ENCODE measurements at regions not wholly inside any gene's neighbourhood (a gene's known extent, or its start where the extent isn't known, plus 50 kb on each side); places are given as distances from the start of the nearest gene placed in this dataset.

- peaks cover 0 to 8% (median 4%) of the 10 kb centered on the region in 8 donors for H3K9me3 Mint-ChIP-seq
- POLR2A ChIA-PET (ENCODE audit: partially characterized antibody), result no interaction called here
- no peaks in the 10 kb centered on the region for H3K9me3 ChIP-seq (ENCODE audit: control insufficient read depth in 1 of 2, low read length in 2 of 2)
- no peaks in the 10 kb centered on the region for H3K4me1 Mint-ChIP-seq
- H3K27me3 ChIP-seq (ENCODE audit: insufficient read depth, low read length), result no peaks in the 10 kb centered on the region
- H3K4me1 ChIP-seq (ENCODE audit: insufficient read depth, low read length), result no peaks in the 10 kb centered on the region
- H3K4me3 ChIP-seq (ENCODE audit: low read length in 2 of 2), result no peak overlapping the region
- no peak for DNase-seq
- no peaks in the 10 kb centered on the region for H3K27me3 Mint-ChIP-seq
- H3K36me3 ChIP-seq (ENCODE audit: insufficient read depth, low read length), result no peaks in the 10 kb centered on the region
- no peaks in the 10 kb centered on the region for H3K36me3 Mint-ChIP-seq
- no peak overlapping the region for H3K27ac Mint-ChIP-seq
- CTCF ChIA-PET (ENCODE audit: partially characterized antibody), result no interaction called here
- no peak overlapping the region for H3K4me3 Mint-ChIP-seq
- intact Hi-C loops (cut with micrococcal nuclease), result no loop called here
- no peak overlapping the region for H3K27ac ChIP-seq (ENCODE audit: low read depth, low read length)
Observed at GRCh38 chr13:107817647-107818287, 397.6 kb downstream of the LIG4 start.

GRCh38 chr13:107812014-107812412 lies 403.3 kb downstream of the LIG4 start:
- Mint-ChIP-seq H3K27ac (no peak overlapping the region), H3K4me1 (no peaks in the 10 kb centered on the region), H3K4me3 (no peak overlapping the region), H3K36me3 (no peaks in the 10 kb centered on the region), H3K9me3 (peaks cover 0 to 2% (median 0%) of the 10 kb centered on the region in 8 donors), H3K27me3 (no peaks in the 10 kb centered on the region)
- POLR2A ChIA-PET (ENCODE audit: partially characterized antibody), result no interaction called here
- CTCF ChIA-PET (ENCODE audit: partially characterized antibody), result no interaction called here
- H3K27ac ChIP-seq (ENCODE audit: low read depth, low read length), result no peak overlapping the region
- no peak overlapping the region for H3K4me3 ChIP-seq (ENCODE audit: low read length in 2 of 2)
- no peaks in the 10 kb centered on the region for H3K36me3 ChIP-seq (ENCODE audit: insufficient read depth, low read length)
- no peaks in the 10 kb centered on the region for H3K27me3 ChIP-seq (ENCODE audit: insufficient read depth, low read length)
- H3K9me3 ChIP-seq (ENCODE audit: control insufficient read depth in 1 of 2, low read length in 2 of 2), result no peaks in the 10 kb centered on the region
- DNase-seq, result no peak
- H3K4me1 ChIP-seq (ENCODE audit: insufficient read depth, low read length), result no peaks in the 10 kb centered on the region
- intact Hi-C loops (cut with micrococcal nuclease), result no loop called here

GRCh38 chr13:107811233-107812013 lies 403.9 kb downstream of the LIG4 start:
- Histone ChIP-seq H3K9me3 (ENCODE audit: control insufficient read depth in 1 of 2, low read length in 2 of 2) (no peaks in the 10 kb centered on the region), H3K4me1 (ENCODE audit: insufficient read depth, low read length) (no peaks in the 10 kb centered on the region), H3K4me3 (ENCODE audit: low read length in 2 of 2) (no peak overlapping the region), H3K27me3 (ENCODE audit: insufficient read depth, low read length) (no peaks in the 10 kb centered on the region), H3K36me3 (ENCODE audit: insufficient read depth, low read length) (no peaks in the 10 kb centered on the region), H3K27ac (ENCODE audit: low read depth, low read length) (no peak overlapping the region)
- no peak for DNase-seq
- CTCF ChIA-PET (ENCODE audit: partially characterized antibody), result no interaction called here
- Mint-ChIP-seq H3K4me3 (no peak overlapping the region), H3K4me1 (no peaks in the 10 kb centered on the region), H3K27me3 (no peaks in the 10 kb centered on the region), H3K9me3 (no peaks in the 10 kb centered on the region), H3K36me3 (no peaks in the 10 kb centered on the region), H3K27ac (no peak overlapping the region)
- POLR2A ChIA-PET (ENCODE audit: partially characterized antibody), result no interaction called here
- intact Hi-C loops (cut with micrococcal nuclease), result no loop called here

GRCh38 chr13:107809125-107809524 lies 406.2 kb downstream of the LIG4 start:
- H3K27ac ChIP-seq (ENCODE audit: low read depth, low read length), result no peak overlapping the region
- CTCF ChIA-PET (ENCODE audit: partially characterized antibody), result no interaction called here

GRCh38 chr13:107808389-107808788 lies 406.9 kb downstream of the LIG4 start:
- Mint-ChIP-seq H3K27me3 (no peaks in the 10 kb centered on the region), H3K4me3 (no peak overlapping the region), H3K4me1 (no peaks in the 10 kb centered on the region), H3K9me3 (no peaks in the 10 kb centered on the region), H3K27ac (no peak overlapping the region), H3K36me3 (no peaks in the 10 kb centered on the region)
- ChIA-PET POLR2A (ENCODE audit: partially characterized antibody) (no interaction called here), CTCF (ENCODE audit: partially characterized antibody) (no interaction called here)
- H3K4me3 ChIP-seq (ENCODE audit: low read length in 2 of 2), result no peak overlapping the region
- no peak overlapping the region for H3K27ac ChIP-seq (ENCODE audit: low read depth, low read length)
- DNase-seq, result no peak
- intact Hi-C loops (cut with micrococcal nuclease), result no loop called here
- no peaks in the 10 kb centered on the region for H3K27me3 ChIP-seq (ENCODE audit: insufficient read depth, low read length)
- H3K4me1 ChIP-seq (ENCODE audit: insufficient read depth, low read length), result no peaks in the 10 kb centered on the region
- H3K36me3 ChIP-seq (ENCODE audit: insufficient read depth, low read length), result no peaks in the 10 kb centered on the region
- H3K9me3 ChIP-seq (ENCODE audit: control insufficient read depth in 1 of 2, low read length in 2 of 2), result no peaks in the 10 kb centered on the region

More at GRCh38 chr13:107809125-107809524, 406.2 kb downstream of the LIG4 start:
- no peak overlapping the region for H3K4me3 ChIP-seq (ENCODE audit: low read length in 2 of 2)
- H3K4me1 ChIP-seq (ENCODE audit: insufficient read depth, low read length), result no peaks in the 10 kb centered on the region
- no peak for DNase-seq
- no peaks in the 10 kb centered on the region for H3K4me1 Mint-ChIP-seq
- H3K36me3 Mint-ChIP-seq, result no peaks in the 10 kb centered on the region
- no peaks in the 10 kb centered on the region for H3K9me3 Mint-ChIP-seq
- H3K9me3 ChIP-seq (ENCODE audit: control insufficient read depth in 1 of 2, low read length in 2 of 2), result no peaks in the 10 kb centered on the region
- no peaks in the 10 kb centered on the region for H3K27me3 ChIP-seq (ENCODE audit: insufficient read depth, low read length)
- intact Hi-C loops (cut with micrococcal nuclease), result no loop called here
- no peak overlapping the region for H3K4me3 Mint-ChIP-seq
- no peaks in the 10 kb centered on the region for H3K27me3 Mint-ChIP-seq
- POLR2A ChIA-PET (ENCODE audit: partially characterized antibody), result no interaction called here
- no peaks in the 10 kb centered on the region for H3K36me3 ChIP-seq (ENCODE audit: insufficient read depth, low read length)
- H3K27ac Mint-ChIP-seq, result no peak overlapping the region

GRCh38 chr13:107807306-107808073 lies 407.8 kb downstream of the LIG4 start:
- no peaks in the 10 kb centered on the region for H3K9me3 Mint-ChIP-seq
- H3K27me3 Mint-ChIP-seq, result no peaks in the 10 kb centered on the region
- H3K4me1 Mint-ChIP-seq, result no peaks in the 10 kb centered on the region
- no peak overlapping the region for H3K27ac ChIP-seq (ENCODE audit: low read depth, low read length)
- H3K27me3 ChIP-seq (ENCODE audit: insufficient read depth, low read length), result no peaks in the 10 kb centered on the region
- no peak overlapping the region for H3K4me3 ChIP-seq (ENCODE audit: low read length in 2 of 2)
- H3K27ac Mint-ChIP-seq, result no peak overlapping the region
- H3K36me3 Mint-ChIP-seq, result no peaks in the 10 kb centered on the region
- no peaks in the 10 kb centered on the region for H3K9me3 ChIP-seq (ENCODE audit: control insufficient read depth in 1 of 2, low read length in 2 of 2)
- no peak for DNase-seq
- no peak overlapping the region for H3K4me3 Mint-ChIP-seq
- ChIA-PET CTCF (ENCODE audit: partially characterized antibody) (no interaction called here), POLR2A (ENCODE audit: partially characterized antibody) (no interaction called here)
- H3K36me3 ChIP-seq (ENCODE audit: insufficient read depth, low read length), result no peaks in the 10 kb centered on the region
- H3K4me1 ChIP-seq (ENCODE audit: insufficient read depth, low read length), result no peaks in the 10 kb centered on the region
- intact Hi-C loops (cut with micrococcal nuclease), result no loop called here

GRCh38 chr13:107806726-107807125 lies 408.6 kb downstream of the LIG4 start:
- Mint-ChIP-seq H3K27ac (no peak overlapping the region), H3K36me3 (no peaks in the 10 kb centered on the region), H3K4me3 (no peak overlapping the region), H3K4me1 (no peaks in the 10 kb centered on the region), H3K9me3 (peaks cover 0 to under 1% (median 0%) of the 10 kb centered on the region in 8 donors), H3K27me3 (no peaks in the 10 kb centered on the region)
- Histone ChIP-seq H3K4me3 (ENCODE audit: low read length in 2 of 2) (no peak overlapping the region), H3K9me3 (ENCODE audit: control insufficient read depth in 1 of 2, low read length in 2 of 2) (no peaks in the 10 kb centered on the region), H3K36me3 (ENCODE audit: insufficient read depth, low read length) (no peaks in the 10 kb centered on the region), H3K27ac (ENCODE audit: low read depth, low read length) (no peak overlapping the region), H3K27me3 (ENCODE audit: insufficient read depth, low read length) (no peaks in the 10 kb centered on the region), H3K4me1 (ENCODE audit: insufficient read depth, low read length) (no peaks in the 10 kb centered on the region)
- CTCF ChIA-PET (ENCODE audit: partially characterized antibody), result no interaction called here
- POLR2A ChIA-PET (ENCODE audit: partially characterized antibody), result no interaction called here
- intact Hi-C loops (cut with micrococcal nuclease), result no loop called here
- DNase-seq, result no peak

All from CD4-positive, alpha-beta memory T cell (primary cell).